ENCODE measurements at regions not wholly inside any gene's neighbourhood (a gene's known extent, or its start where the extent isn't known, plus 50 kb on each side); places are given as distances from the start of the nearest gene placed in this dataset.
"Not testable (repeated sequence)": the region's sequence is repeated elsewhere in the genome, so short reads cannot be mapped to it uniquely, and the experiment has no call there.

DNA sequence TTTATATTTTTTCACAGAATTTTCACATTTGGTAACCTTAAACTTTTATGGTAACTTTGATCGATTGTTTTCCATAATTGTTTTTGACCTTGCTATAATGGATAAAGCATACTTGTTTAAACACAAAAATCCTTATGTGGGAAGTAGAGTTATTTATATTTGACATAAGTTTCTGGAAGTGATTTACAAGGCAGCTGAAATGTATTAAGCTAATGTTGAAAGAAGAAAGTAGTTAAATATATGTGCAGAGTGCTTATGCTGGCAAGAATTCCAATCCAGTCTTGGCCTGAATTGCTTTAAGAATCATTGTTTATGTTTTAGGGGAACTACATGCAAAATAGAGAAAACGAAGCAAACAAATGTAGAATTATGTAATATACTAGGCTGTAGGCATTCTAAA lies 763.6 kb downstream of the TAF11L14 start:
- H3K9ac ChIP-seq (ENCODE audit: extremely low read depth, insufficient read length, low read length), result no peak overlapping the region
- H3K23ac ChIP-seq (ENCODE audit: insufficient read length, low read depth, low read length), result no peak overlapping the region

GRCh38 chr5:18399461-18400327 lies 765.4 kb downstream of the TAF11L14 start:
- not testable (repeated sequence) for H3K56ac ChIP-seq (ENCODE audit: insufficient read length, low read depth, low read length); H3K14ac ChIP-seq (ENCODE audit: insufficient read depth, low read length); H3K9ac ChIP-seq (ENCODE audit: extremely low read depth, insufficient read length, low read length); H3K9me3 Mint-ChIP-seq; H4K20me1 ChIP-seq (ENCODE audit: control insufficient read depth, insufficient read depth, insufficient read length); DNase-seq; H3T11ph ChIP-seq (ENCODE audit: low read length); H3K4me2 ChIP-seq (ENCODE audit: insufficient read depth, insufficient read length, low read length); H3K27ac ChIP-seq (ENCODE audit: insufficient read length, low read depth, low read length); H2BK5ac ChIP-seq (ENCODE audit: insufficient read length, low read length); H2BK20ac ChIP-seq (ENCODE audit: low read depth, low read length, poor library complexity, severe bottlenecking); H2AFZ ChIP-seq (ENCODE audit: low read length); H3K4me3 Mint-ChIP-seq; H3K23me2 ChIP-seq (ENCODE audit: insufficient read length, low read depth, low read length, poor library complexity, severe bottlenecking); H4K5ac ChIP-seq (ENCODE audit: insufficient read length, low read depth, low read length); H2BK15ac ChIP-seq (ENCODE audit: low read depth, low read length); H3K27me3 ChIP-seq (ENCODE audit: insufficient read depth, low read length); H3K79me1 ChIP-seq (ENCODE audit: insufficient read depth, low read depth, low read length, poor library complexity, severe bottlenecking); H2BK12ac ChIP-seq (ENCODE audit: insufficient read length, low read depth, low read length); H3K27ac Mint-ChIP-seq; H2BK120ac ChIP-seq (ENCODE audit: low read depth, low read length, poor library complexity, severe bottlenecking); H2AK5ac ChIP-seq (ENCODE audit: insufficient read length, low read length); H3K4ac ChIP-seq (ENCODE audit: low read depth, low read length); H3K23ac ChIP-seq (ENCODE audit: insufficient read length, low read depth, low read length); H3K4me1 ChIP-seq (ENCODE audit: insufficient read depth, low read length); H3K79me2 ChIP-seq (ENCODE audit: insufficient read depth, low read length); H4K91ac ChIP-seq (ENCODE audit: insufficient read length, low read depth, low read length); H4K8ac ChIP-seq (replicated peaks; ENCODE audit: insufficient read length, low read depth, low read length); H3K18ac ChIP-seq (ENCODE audit: insufficient read length, low read depth, low read length); H3K36me3 Mint-ChIP-seq (ENCODE audit: insufficient read depth in 1 of 3, low read depth in 3 of 3); H3K9me3 ChIP-seq (ENCODE audit: control insufficient read depth, low read depth, low read length); H3K27me3 Mint-ChIP-seq (ENCODE audit: low read depth)
- no CpG with 5 or more reads among the region's 50 CpGs for WGBS (ENCODE audit: extremely low coverage, insufficient read length, low lambda C conversion rate)
- H3K4me1 Mint-ChIP-seq, result peaks cover 4 to 16% of the 10 kb centered on the region in 2 experiments; a peak in 2 of 4 replicates

More for the DNA sequence above, 763.6 kb downstream of the TAF11L14 start:
- no peak overlapping the region for H4K5ac ChIP-seq (ENCODE audit: insufficient read length, low read depth, low read length)
- WGBS (ENCODE audit: extremely low coverage, insufficient read length, low lambda C conversion rate), result no CpG with 5 or more reads among the region's 2 CpGs
- no peak overlapping the region for H3K4me3 Mint-ChIP-seq
- no peak overlapping the region for H3K56ac ChIP-seq (ENCODE audit: insufficient read length, low read depth, low read length)
- H3K18ac ChIP-seq (ENCODE audit: insufficient read length, low read depth, low read length), result no peak overlapping the region
- no peak overlapping the region for H2BK5ac ChIP-seq (ENCODE audit: insufficient read length, low read length)
- no peak overlapping the region for H3T11ph ChIP-seq (ENCODE audit: low read length)
- H3K27me3 Mint-ChIP-seq (ENCODE audit: low read depth), result no peaks in the 10 kb centered on the region
- no peak overlapping the region for H3K14ac ChIP-seq (ENCODE audit: insufficient read depth, low read length)
- H4K20me1 ChIP-seq (ENCODE audit: control insufficient read depth, insufficient read depth, insufficient read length), result no peaks in the 10 kb centered on the region
- no peak overlapping the region for H2BK120ac ChIP-seq (ENCODE audit: low read depth, low read length, poor library complexity, severe bottlenecking)
- H4K8ac ChIP-seq (replicated peaks; ENCODE audit: insufficient read length, low read depth, low read length), result no peak overlapping the region
- no peak overlapping the region for H4K91ac ChIP-seq (ENCODE audit: insufficient read length, low read depth, low read length)
- H2BK12ac ChIP-seq (ENCODE audit: insufficient read length, low read depth, low read length), result no peak overlapping the region
- no peaks in the 10 kb centered on the region; a peak in 1 of 5 replicates for H3K9me3 Mint-ChIP-seq
- no peak overlapping the region for H2BK20ac ChIP-seq (ENCODE audit: low read depth, low read length, poor library complexity, severe bottlenecking)
- no peak overlapping the region for H3K27ac ChIP-seq (ENCODE audit: insufficient read length, low read depth, low read length)
- DNase-seq, result no peak
- no peak overlapping the region for H3K4me2 ChIP-seq (ENCODE audit: insufficient read depth, insufficient read length, low read length)
- no peaks in the 10 kb centered on the region for H3K27me3 ChIP-seq (ENCODE audit: insufficient read depth, low read length)
- H3K79me2 ChIP-seq (ENCODE audit: insufficient read depth, low read length), result no peaks in the 10 kb centered on the region
- no peak overlapping the region for H2BK15ac ChIP-seq (ENCODE audit: low read depth, low read length)
- H3K4ac ChIP-seq (ENCODE audit: low read depth, low read length), result no peak overlapping the region
- no peaks in the 10 kb centered on the region for H3K23me2 ChIP-seq (ENCODE audit: insufficient read length, low read depth, low read length, poor library complexity, severe bottlenecking)
- no peak for TF ChIP-seq CTCF (conservative IDR thresholded peaks at IDR 0.05)
- H3K27ac Mint-ChIP-seq, result no peak overlapping the region
- H2AFZ ChIP-seq (ENCODE audit: low read length), result no peak overlapping the region
- H3K4me1 Mint-ChIP-seq, result peaks cover 19 to 32% of the 10 kb centered on the region in 2 experiments
- H2AK5ac ChIP-seq (ENCODE audit: insufficient read length, low read length), result no peak overlapping the region
- H3K4me1 ChIP-seq (ENCODE audit: insufficient read depth, low read length), result peaks cover 6% of the 10 kb centered on the region; the same call in 1 of the 2 replicates
- no peaks in the 10 kb centered on the region for H3K9me3 ChIP-seq (ENCODE audit: control insufficient read depth, low read depth, low read length)
- H3K36me3 Mint-ChIP-seq (ENCODE audit: insufficient read depth in 1 of 3, low read depth in 3 of 3), result peaks cover 0 to 4% (median 0%) of the 10 kb centered on the region in 3 experiments; a peak in 2 of 7 replicates
- no peaks in the 10 kb centered on the region for H3K79me1 ChIP-seq (ENCODE audit: insufficient read depth, low read depth, low read length, poor library complexity, severe bottlenecking)

Data from H9 (cell line).